Left lung (tissue), 4 donors: ENCODE measurements at regions not wholly inside any gene's neighbourhood (a gene's known extent, or its start where the extent isn't known, plus 50 kb on each side); places are given as distances from the start of the nearest gene placed in this dataset.

ENCODE experiments used
- ATAC-seq: fragments of 200-7000 bp; cut with Tn5 transposase; one replicate; pipeline ENCODE4 v1.9.1; 2020; ENCODE audit warnings: moderate library complexity
- DNase-seq, 4 donors: peaks; one replicate each; pipeline ENCODE4 v3.0.0-alpha.2; 2013 to 2020
- H3K27ac ChIP-seq, 2 donors: fragments of 200-600 bp; sonication (generic) in 1 of 2; one replicate each; pipeline versions ENCODE4 v1.5.0 to v1.8.0; 2020 to 2021
- H3K27me3 ChIP-seq, 2 donors: fragments of 200-600 bp; sonication (generic) in 1 of 2; one replicate each; pipeline versions ENCODE4 v1.5.0 to v1.8.0; 2020 to 2021
- H3K36me3 ChIP-seq, 2 donors: fragments of 200-600 bp; sonication (generic) in 1 of 2; one replicate each; pipeline versions ENCODE4 v1.5.0 to v1.8.0; 2020 to 2021
- H3K4me1 ChIP-seq, 2 donors: fragments of 200-600 bp; one replicate each; pipeline ENCODE4 v1.8.0; 2021
- H3K4me3 ChIP-seq, 2 donors: fragments of 200-600 bp; sonication (generic) in 1 of 2; one replicate each; pipeline versions ENCODE4 v1.5.0 to v1.8.0; 2020 to 2021; ENCODE audit warnings: mild to moderate bottlenecking in 1 of 2
- H3K9me3 ChIP-seq, 2 donors: fragments of 200-600 bp; sonication (generic) in 1 of 2; one replicate each; pipeline versions ENCODE4 v1.5.0 to v1.8.0; 2020 to 2021
- CTCF ChIP-seq, 2 donors: fragments of 200-600 bp; sonication (generic) in 1 of 2; IDR thresholded peaks; one replicate each; pipeline versions ENCODE4 v1.5.0 to v1.8.0; 2021; ENCODE audit warnings: antibody characterized with exemption in 2 of 2
- intact Hi-C, 2 donors: fragments of 100-400 bp; cut with DNase I; formaldehyde crosslinking; loops; one replicate each; pipeline versions ENCODE4 v1.11.2 to v1.14.2; 2022
- donor health status: DM: no; HTN: yes; CAD: no.
- donor health status: DM: no; HTN: no; CAD: no.

DNA sequence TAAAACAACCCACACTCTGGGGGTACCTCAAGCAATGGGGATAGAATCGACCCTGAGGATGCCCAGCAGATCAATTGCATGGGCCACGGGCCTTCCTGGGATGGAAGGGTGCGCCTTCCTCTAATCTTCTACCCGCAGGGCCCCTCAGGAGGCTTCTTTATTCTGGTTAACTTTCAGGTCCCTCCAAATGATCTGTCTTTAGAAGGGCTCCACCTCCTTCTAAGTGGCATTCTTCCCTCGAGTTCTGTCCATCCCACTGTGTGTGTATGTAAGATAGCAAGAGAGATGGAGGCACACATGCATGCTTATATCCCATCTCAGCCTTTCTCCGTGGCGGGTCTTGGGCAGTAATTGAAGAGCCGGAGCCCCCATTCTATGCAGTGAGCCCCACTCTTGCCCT, 125.7 kb downstream of the MRM1 start:
- H3K27me3 ChIP-seq: peaks cover 23 to 73% of the 10 kb centered on the region in 2 donors
- no peak overlapping the region for H3K4me3 ChIP-seq
- no peaks in the 10 kb centered on the region for H3K9me3 ChIP-seq
- H3K27ac ChIP-seq: no peak overlapping the region
- no peaks in the 10 kb centered on the region for H3K36me3 ChIP-seq
- DNase-seq (no peak), ATAC-seq (no peak)
- intact Hi-C loops: no loop called here
- peaks cover 0 to 8% of the 10 kb centered on the region in 2 donors for H3K4me1 ChIP-seq
- no peak for TF ChIP-seq CTCF (IDR thresholded peaks at IDR 0.05)

GRCh38 chr17:36727577-36727976, 126.2 kb downstream of the MRM1 start:
- no peak for ATAC-seq
- peaks cover 0 to 3% of the 10 kb centered on the region in 2 donors for H3K4me1 ChIP-seq
- no peak for DNase-seq
- H3K27ac ChIP-seq: no peak overlapping the region
- no peaks in the 10 kb centered on the region for H3K9me3 ChIP-seq
- no peak overlapping the region for H3K4me3 ChIP-seq
- intact Hi-C loops: no loop called here
- no peaks in the 10 kb centered on the region for H3K36me3 ChIP-seq
- TF ChIP-seq CTCF (IDR thresholded peaks at IDR 0.05): no peak
- peaks cover 23 to 71% of the 10 kb centered on the region in 2 donors for H3K27me3 ChIP-seq

GRCh38 chr17:36728030-36728991, 126.9 kb downstream of the MRM1 start:
- no peaks in the 10 kb centered on the region for H3K4me1 ChIP-seq
- no peak for DNase-seq
- H3K9me3 ChIP-seq: no peaks in the 10 kb centered on the region
- no peak overlapping the region for H3K27ac ChIP-seq
- no peak for ATAC-seq
- H3K27me3 ChIP-seq: peaks cover 23 to 71% of the 10 kb centered on the region in 2 donors
- no peaks in the 10 kb centered on the region for H3K36me3 ChIP-seq
- intact Hi-C loops: no loop called here
- no peak for TF ChIP-seq CTCF (IDR thresholded peaks at IDR 0.05)
- no peak overlapping the region for H3K4me3 ChIP-seq

DNA sequence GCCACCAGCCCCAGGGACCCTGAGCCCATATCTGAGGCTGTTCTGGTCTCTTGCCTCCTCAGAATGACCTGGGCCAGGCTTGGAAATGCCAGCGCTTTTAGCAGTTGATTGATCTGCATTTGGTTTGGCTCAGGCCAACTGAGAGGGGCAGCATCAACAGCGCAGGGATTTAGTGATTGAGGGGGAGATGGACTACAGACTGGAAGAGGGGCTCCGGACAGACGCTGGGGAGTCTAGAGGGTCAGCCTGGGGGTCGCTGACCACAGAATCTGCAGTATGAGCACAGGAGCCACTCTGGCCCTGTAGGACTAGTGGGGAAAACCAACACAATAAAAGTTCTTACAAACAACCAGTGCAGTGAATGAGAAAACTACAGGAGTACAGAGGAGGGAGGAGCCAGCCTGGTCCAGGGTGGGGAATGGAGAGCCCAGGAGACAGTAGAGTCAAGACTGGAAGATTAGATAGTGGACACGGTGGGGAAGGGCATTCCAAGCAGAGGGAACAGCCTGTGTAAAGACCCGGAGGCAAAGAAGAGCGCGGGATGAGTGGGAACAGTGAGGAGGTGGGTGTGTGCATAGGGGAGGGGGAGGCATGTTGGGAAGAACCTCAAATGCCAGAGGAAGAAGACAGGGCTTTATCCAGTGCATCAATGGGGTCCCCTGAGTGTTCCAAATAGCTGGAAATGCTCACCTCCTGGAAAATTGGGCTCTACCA, 128.9 kb downstream of the MRM1 start:
- H3K4me1 ChIP-seq: no peaks in the 10 kb centered on the region
- no peak overlapping the region for H3K27ac ChIP-seq
- H3K27me3 ChIP-seq: peaks cover 23 to 79% of the 10 kb centered on the region in 2 donors
- no peak overlapping the region for H3K4me3 ChIP-seq
- DNase-seq: no peak
- ATAC-seq: no peak
- no peak for TF ChIP-seq CTCF (IDR thresholded peaks at IDR 0.05)
- H3K9me3 ChIP-seq: no peaks in the 10 kb centered on the region
- no peaks in the 10 kb centered on the region for H3K36me3 ChIP-seq
- intact Hi-C loops: no loop called here

DNA sequence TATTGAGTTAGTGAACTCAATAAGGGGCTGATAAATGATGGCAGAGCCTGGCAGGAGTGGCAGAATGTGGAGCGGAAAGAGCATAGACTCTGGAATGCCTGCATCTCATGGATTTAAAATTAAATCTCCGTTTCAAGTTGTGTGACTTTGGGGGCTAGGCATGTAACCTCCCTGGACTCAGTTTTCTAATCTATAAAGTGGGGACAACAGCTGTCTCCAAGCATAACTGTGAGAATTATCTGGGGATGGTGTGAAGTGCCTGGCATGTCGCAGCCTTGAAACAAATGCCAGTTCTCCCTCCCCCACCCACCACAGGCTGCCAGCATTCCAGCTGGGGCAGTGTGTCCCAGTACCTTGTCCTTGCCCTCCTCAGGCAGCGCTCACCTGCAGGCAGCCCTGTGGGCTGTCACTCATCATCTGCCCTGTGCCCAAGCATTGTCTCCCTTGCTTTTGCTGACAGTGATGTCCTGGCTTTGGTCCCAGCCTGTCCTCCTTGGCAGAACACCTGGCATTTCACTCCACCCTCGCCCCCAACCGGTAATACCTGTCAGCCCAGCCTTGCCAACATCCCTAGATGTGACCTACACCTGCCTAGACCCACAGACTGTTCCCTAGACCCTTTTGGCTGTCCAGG, 129.6 kb downstream of the MRM1 start:
- no peaks in the 10 kb centered on the region for H3K4me1 ChIP-seq
- H3K9me3 ChIP-seq: no peaks in the 10 kb centered on the region

More for the DNA sequence above, 129.6 kb downstream of the MRM1 start:
- TF ChIP-seq CTCF (IDR thresholded peaks at IDR 0.05): no peak
- ATAC-seq (no peak), DNase-seq (no peak)
- H3K4me3 ChIP-seq: no peak overlapping the region
- no peak overlapping the region for H3K27ac ChIP-seq
- intact Hi-C loops: no loop called here
- no peaks in the 10 kb centered on the region for H3K36me3 ChIP-seq
- peaks cover 23 to 80% of the 10 kb centered on the region in 2 donors for H3K27me3 ChIP-seq
